Fibroblast of skin of back (primary cell): ENCODE measurements at regions not wholly inside any gene's neighbourhood (a gene's known extent, or its start where the extent isn't known, plus 50 kb on each side); places are given as distances from the start of the nearest gene placed in this dataset.

Source experiments
- DNase-seq: peaks from one replicate; pipeline ENCODE4 v3.0.0-alpha.2; 2013

- peak; percentile 47 for DNase-seq
Measured at GRCh38 chr5:159765135-159765433, 151.2 kb upstream of the ADRA1B start.

DNA sequence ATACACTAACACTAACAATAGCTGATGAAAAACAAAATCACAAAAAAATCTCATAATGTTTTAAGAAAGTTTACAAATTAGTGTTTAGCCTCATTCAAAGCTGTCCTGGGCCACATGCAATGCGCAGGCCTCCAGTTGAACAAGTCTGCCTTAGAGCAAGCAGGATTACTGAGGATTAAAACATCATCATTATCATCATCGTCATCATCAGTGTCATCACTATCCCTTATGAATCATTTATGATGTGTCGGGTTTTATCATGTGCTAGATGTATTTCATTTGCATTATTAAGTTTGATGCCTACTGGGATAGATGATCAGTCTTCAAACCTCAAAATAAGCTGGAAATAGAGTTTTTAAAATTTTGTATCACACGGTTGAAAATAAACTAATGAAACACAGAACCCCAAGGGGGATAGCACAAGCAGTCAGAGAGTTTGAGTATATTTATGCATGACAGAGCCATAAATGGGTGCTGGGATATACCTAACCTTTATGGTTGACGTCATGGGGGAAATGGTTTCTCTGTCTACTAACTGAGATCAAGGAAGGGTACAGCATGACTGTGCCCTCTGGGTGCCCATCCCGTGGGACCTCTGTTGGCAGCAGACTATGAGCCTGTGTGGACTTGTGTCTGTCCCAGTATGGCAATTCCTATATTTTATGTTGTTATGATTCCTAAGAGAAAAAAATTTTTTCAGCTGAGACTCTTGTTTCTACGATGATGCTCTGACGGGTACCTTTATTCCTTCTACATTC lies 150.3 kb upstream of the ADRA1B start:
- no peak for DNase-seq

GRCh38 chr5:159768243-159768642 lies 148.0 kb upstream of the ADRA1B start:
- peak; percentile 48 for DNase-seq

- DNase-seq, result no peak
Measured at GRCh38 chr5:159772698-159773061, 143.6 kb upstream of the ADRA1B start.

DNA sequence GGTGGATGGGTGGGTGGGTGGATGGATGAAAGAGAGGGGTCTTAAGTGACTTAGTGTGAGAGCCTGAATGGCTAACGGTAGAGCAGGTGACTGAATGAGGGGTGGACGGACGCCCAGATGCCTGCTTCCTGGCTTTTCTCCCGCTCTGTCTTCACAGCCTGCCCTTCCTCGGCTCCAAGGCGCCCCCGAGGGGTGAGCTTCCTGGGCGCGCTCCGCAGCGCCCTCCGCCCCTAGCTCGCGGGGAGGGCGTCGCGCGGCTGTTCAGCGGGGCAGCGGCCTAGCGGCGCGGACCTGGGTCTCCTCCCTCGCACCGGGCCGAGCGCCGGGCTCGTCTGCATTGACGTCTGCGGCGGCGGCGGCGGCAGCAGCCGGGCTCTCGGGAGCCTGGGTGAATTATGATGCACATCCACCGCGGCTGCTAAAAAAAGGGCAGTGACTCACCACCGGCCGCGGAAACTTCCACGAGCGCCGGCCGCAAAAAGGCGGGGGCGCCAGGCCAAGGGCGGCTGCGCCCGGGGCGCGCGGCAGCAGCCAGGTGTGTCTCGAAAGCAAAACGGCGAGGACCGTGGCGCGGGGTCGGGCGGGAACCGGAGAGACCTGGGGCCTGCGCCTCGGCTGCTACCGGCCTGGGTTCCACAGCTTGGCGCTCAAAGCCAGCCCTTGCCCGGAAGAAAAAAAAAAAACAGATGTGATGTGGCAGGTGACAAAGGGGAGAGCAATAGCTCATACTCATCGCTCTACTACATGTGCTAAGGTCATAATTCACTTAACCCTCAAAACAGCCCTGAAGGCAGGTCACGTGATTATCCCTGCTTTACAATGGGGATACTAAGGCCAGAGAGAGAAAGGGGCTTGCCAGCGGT lies 143.0 kb upstream of the ADRA1B start:
- peak; percentile 86 for DNase-seq

DNA sequence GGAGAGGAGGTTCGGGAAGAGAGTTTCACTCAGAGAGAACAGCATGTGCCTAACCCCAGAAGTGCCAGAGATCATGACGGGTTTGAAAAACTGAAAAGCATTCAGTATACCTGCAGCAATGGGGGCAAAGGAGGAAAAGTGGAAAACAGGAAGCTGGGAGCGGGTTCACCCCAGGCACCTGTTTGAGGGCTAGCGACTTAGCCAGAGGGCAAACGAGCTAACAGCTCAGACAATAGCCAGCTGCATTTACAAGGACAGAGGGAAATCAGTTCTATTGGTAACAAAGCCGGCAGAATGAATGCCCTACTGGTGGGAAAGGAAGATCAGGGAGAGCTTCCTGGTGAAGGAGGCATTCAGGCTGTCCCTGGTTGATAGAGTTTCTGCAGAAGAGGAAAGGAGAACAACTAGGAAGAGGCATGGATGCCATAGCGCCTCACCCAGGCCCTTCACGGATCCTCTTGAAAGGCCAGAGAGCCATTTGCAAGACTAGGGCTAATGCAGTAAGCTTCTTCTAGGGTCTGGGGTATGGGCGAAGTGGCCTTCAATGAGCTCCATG lies 141.7 kb upstream of the ADRA1B start:
- DNase-seq, result no peak

DNA sequence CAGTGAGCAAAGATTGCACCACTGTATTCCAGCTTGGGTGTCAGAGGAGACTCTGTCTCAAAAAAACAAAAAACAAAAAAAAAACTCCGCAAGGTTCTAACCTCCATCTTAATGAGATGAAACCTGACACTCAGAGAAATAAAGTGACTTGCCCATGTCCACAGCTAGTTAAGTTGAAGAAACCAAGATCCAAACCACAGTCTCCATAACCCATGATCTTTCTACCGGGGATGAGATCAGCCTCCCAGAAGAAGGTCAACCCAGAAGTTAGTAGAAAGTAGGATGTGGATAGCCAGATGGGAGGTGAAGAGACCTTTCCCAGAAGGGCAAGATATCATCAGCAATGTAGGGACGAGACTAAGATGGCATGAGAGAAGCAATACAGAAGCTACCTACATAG lies 140.4 kb upstream of the ADRA1B start:
- DNase-seq, result no peak

- DNase-seq, result no peak
Measured at GRCh38 chr5:159777049-159777660, 139.1 kb upstream of the ADRA1B start.

DNA sequence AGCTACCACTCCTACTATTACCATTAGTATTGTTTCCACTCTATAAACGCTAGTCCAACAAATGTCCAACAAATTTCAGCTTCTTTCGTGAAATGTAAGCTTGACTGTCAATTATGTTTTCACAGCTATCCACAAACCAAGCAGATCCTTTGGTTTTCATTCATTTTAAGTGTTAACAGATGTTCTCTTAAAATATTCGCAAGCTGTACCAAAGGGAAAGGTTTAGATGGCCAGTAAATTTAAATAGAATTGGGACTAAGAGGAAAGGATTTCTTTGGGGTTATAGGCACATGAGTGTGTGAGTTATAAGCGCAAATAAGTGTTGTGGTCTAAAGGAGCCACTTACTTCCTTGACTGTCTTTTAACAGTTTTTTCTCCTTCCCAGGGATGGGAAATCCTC lies 136.8 kb upstream of the ADRA1B start:
- peak; percentile 51 for DNase-seq

DNA sequence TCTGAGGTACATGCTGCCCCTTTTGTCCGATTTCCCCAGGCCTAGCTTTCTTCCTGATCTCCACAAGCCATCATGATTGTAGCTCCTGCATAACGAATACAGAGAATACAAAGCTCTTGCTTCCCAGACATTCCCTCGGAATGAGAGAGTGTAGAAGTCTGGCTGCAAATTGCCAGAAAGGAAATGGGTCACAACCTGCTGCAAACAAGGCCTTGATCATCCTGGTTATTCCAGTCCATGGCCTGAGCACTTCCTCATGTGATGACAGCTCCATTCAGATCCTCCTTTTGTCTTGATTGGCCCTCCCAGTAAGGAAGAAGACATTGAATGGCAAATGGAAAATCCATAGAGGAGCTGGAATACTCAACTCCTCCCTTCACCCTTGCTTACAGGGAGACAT lies 136.0 kb upstream of the ADRA1B start:
- no peak for DNase-seq

GRCh38 chr5:159781626-159782157 lies 134.6 kb upstream of the ADRA1B start:
- peak; percentile 35 for DNase-seq

DNA sequence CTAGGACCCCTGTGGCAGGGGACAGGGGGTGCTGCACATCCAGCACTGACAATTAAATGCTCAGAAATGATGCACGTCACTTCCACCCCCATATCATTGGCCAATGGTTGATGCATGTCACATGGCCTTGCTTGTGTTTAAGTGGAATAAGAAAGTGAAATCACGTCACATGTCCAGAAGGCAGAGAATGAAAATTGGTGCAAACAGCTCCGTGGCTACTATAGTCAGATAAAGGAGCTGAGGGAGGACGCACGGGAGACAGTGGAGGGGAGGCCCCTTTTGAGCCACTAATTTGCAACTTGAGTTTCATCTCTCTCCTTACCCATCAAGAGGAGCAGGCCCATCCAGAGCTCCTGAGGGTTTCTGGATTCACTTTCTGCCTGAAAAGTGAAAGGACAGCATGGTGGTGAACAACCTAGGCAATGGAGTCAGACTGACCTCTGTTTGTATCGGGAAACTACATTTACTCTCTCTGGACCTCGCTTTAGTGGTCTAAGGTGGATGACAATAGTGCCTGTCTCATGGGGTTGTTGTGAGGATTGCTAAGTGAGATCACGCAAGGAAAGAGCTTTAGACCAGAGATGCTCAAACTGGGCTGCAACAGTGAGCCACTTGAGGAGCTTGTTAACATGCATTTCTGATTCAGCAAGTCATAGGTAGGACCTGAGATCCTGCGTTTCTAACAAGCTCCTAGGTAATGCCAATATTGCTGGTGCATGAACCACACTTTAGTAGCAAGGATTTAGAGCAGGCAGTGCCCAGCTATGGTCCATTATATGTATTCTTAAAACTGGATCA lies 133.9 kb upstream of the ADRA1B start:
- no peak for DNase-seq

DNA sequence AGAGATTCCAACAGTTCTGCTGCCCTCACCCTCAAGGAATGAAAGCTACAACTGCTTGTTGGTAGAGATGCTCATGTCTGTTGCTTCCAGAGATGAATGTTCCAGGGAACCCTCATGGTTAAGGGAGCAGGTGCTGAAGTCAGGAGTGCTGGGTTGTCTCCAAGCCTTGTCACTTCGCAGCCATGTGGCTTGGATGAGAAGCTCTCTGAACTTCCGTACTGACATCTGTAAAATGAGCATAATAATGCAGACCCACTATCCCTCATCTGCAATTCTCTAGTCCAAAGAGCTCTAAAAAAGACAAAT lies 133.3 kb upstream of the ADRA1B start:
- DNase-seq, result no peak

GRCh38 chr5:159783726-159784247 lies 132.5 kb upstream of the ADRA1B start:
- DNase-seq, result no peak

- DNase-seq, result no peak
Measured at GRCh38 chr5:159784993-159785392, 131.3 kb upstream of the ADRA1B start.

DNA sequence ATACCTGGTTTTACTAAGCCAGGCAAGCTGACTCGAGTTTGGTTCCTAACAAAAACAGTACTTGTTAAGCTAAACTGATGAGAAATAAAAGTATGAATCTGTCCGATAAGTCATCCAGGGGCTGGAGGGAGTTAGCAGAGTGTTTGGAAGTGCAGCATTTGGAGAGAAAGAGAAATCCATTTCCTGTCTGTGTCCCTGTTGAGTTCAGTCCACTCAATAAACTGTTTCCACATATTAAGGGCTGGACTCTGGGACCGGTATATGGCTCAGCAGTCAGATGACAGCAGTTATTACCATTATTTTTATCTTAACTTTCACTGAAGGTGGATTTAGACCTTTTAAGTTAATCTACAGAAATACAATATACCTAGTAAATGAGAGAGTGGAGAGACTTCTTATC lies 130.6 kb upstream of the ADRA1B start:
- DNase-seq, result no peak

DNA sequence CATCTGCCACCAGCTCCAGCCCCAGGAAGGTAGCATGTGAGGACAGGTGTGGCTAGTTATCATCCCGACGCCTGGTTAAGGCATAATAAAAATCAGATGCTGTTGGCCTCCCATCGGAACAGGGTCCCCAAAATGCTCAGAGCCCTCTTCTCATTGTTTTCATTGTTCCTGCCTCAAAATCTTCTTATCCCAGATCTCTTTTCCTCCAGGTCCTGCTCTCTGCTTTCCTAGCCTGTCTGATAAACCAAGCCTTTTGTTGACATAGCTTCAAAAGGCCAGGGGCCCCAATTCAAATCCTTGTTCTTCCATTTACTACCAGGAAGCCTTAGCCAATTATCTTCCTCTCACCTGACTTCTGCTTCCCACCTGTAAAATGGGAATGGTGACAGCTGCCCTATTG lies 130.1 kb upstream of the ADRA1B start:
- DNase-seq, result no peak

DNA sequence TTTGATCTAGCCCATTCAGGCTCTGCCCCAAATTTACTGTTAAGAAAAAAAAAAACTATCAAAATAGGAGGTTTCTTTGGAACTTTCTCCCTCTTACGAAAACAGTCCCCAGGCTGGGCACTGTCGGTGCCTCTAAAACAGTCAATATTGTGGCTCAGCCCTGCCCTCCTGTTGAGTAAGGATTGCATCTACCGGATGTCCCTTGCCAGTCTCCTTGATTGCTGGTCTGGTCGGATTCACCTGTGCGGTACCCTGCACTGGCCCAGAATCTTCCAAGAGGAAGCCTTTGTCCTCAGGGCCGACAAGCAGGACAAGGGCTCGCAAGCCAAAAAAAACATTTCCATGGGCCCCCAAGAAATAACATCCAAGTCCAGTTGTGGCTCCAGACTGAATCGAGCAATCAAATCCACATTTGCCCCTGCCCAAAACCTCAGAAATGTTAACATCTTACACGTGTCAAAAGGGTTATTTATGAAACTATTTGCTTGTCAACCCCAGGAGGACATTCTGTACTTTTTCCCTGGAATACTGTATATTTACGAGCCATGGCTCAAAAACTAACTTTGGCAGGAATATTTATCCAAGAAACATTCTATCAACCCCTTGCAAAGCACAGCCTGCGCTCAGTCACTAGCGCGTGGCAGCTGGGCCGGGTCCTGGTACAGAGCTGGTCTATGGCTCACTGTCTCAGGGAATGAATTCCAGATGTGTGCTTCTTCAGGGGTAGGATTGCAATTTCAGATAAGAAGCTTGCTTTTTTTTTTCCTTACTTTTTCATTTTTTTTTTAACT lies 129.2 kb upstream of the ADRA1B start:
- DNase-seq, result peak; percentile 74

DNA sequence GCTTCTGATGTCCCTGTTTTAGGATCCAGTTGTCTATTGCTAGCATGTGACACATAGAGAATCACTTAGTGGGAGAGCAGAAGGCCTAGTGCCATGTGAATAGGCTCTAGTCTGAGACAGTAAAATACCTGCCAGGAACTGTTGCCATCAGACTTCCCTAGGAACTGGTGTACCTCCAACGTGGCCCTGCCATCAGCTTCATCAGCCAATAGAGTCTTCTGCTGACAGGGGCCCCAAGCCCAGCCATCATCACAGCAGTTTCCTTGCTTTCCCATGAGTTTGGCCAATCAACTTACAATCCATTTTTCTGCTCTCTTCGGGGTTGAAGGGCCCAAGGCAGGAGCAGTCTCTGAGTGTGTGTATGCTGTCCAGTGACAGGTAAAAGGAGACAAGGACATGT lies 128.4 kb upstream of the ADRA1B start:
- no peak for DNase-seq

GRCh38 chr5:159788835-159789331 lies 127.4 kb upstream of the ADRA1B start:
- DNase-seq, result no peak

- no peak for DNase-seq
Measured at GRCh38 chr5:159792180-159792579, 124.1 kb upstream of the ADRA1B start.
